ENCODE measurements at regions not wholly inside any gene's neighbourhood (a gene's known extent, or its start where the extent isn't known, plus 50 kb on each side); places are given as distances from the start of the nearest gene placed in this dataset.

- TF ChIP-seq CTCF (IDR thresholded peaks at IDR 0.05) (no peak), POLR2A (IDR thresholded peaks at IDR 0.05) (no peak)
Measured at GRCh38 chr9:28456861-28457260, 883.6 kb upstream of the C9orf72 start.
